LNCAP (cell line): ENCODE measurements at regions not wholly inside any gene's neighbourhood (a gene's known extent, or its start where the extent isn't known, plus 50 kb on each side); places are given as distances from the start of the nearest gene placed in this dataset.

Source experiments
- CTCF ChIP-seq: fragments of 450-650 bp; IDR thresholded peaks from 2 replicates; pipeline ENCODE4 v1.5.1; 2017; ENCODE audit warnings: mild to moderate bottlenecking

- TF ChIP-seq CTCF: no peak
Measured at GRCh38 chr2:144998435-144998834, 478.5 kb upstream of the ZEB2 start.

GRCh38 chr2:144996225-144996795, 476.4 kb upstream of the ZEB2 start:
- TF ChIP-seq CTCF: no peak

- TF ChIP-seq CTCF: no peak
Measured at GRCh38 chr2:144995482-144995881, 475.6 kb upstream of the ZEB2 start.

GRCh38 chr2:144990661-144991060, 470.7 kb upstream of the ZEB2 start:
- TF ChIP-seq CTCF: no peak

GRCh38 chr2:144989579-144990270, 469.8 kb upstream of the ZEB2 start:
- TF ChIP-seq CTCF: no peak

GRCh38 chr2:144988591-144988990, 468.7 kb upstream of the ZEB2 start:
- TF ChIP-seq CTCF: no peak

- TF ChIP-seq CTCF: no peak
Measured at GRCh38 chr2:144986691-144987090, 466.8 kb upstream of the ZEB2 start.
